Esophagus squamous epithelium (tissue), 4 donors: ENCODE measurements at regions not wholly inside any gene's neighbourhood (a gene's known extent, or its start where the extent isn't known, plus 50 kb on each side); places are given as distances from the start of the nearest gene placed in this dataset.

Experiments
- CTCF ChIP-seq, 6 experiments: fragments of 450-650 bp in 4 of 6; fragments of 200-600 bp in 2 of 6; sonication (generic) in 2 of 6; IDR thresholded peaks; one replicate each; pipeline ENCODE4 v1.5.1; 2016 to 2019; ENCODE audit warnings: antibody characterized with exemption in 6 of 6, mild to moderate bottlenecking in 4 of 6, moderate library complexity in 4 of 6
- POLR2A ChIP-seq, 4 donors: fragments of 450-650 bp; IDR thresholded peaks; one replicate each; pipeline ENCODE4 v1.6.1; 2017; ENCODE audit warnings: antibody characterized with exemption in 4 of 4, mild to moderate bottlenecking in 4 of 4, moderate library complexity in 3 of 4

DNA sequence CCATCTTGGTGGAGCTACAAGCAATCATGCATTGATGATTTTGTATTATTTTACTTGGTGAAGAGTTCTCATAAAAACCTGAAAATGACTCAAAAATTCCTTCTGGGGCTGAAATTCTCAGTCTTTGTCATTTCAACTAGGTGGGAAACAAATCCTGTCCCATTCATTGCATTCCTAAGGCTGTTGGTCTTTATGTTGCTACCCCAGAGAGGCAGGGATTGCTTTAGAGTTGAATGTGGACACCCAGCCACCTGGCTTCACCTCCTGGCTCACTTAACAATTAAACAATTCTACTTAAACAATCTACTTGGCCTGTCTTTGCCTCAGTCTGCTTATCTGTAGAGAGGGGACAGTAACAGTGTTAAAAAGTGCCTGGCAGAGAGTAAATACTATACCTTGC, 117.3 kb upstream of the UBE3A start:
- TF ChIP-seq CTCF (IDR thresholded peaks at IDR 0.05) (no peak), POLR2A (IDR thresholded peaks at IDR 0.05) (no peak)
